NCI-H2196 (cell line): ENCODE measurements at regions not wholly inside any gene's neighbourhood (a gene's known extent, or its start where the extent isn't known, plus 50 kb on each side); places are given as distances from the start of the nearest gene placed in this dataset.

Experiments
- DNase-seq: peaks from one replicate; lab custom pipeline; 2025; ENCODE audit not compliant: unreplicated experiment; lab: John Stamatoyannopoulos, UW

GRCh38 chr6:169902070-169902469, 150.6 kb downstream of the ERMARD start:
- DNase-seq: no peak

GRCh38 chr6:169899481-169900145, 148.2 kb downstream of the ERMARD start:
- DNase-seq: no peak

GRCh38 chr6:169898788-169899480, 147.5 kb downstream of the ERMARD start:
- no peak for DNase-seq

DNA sequence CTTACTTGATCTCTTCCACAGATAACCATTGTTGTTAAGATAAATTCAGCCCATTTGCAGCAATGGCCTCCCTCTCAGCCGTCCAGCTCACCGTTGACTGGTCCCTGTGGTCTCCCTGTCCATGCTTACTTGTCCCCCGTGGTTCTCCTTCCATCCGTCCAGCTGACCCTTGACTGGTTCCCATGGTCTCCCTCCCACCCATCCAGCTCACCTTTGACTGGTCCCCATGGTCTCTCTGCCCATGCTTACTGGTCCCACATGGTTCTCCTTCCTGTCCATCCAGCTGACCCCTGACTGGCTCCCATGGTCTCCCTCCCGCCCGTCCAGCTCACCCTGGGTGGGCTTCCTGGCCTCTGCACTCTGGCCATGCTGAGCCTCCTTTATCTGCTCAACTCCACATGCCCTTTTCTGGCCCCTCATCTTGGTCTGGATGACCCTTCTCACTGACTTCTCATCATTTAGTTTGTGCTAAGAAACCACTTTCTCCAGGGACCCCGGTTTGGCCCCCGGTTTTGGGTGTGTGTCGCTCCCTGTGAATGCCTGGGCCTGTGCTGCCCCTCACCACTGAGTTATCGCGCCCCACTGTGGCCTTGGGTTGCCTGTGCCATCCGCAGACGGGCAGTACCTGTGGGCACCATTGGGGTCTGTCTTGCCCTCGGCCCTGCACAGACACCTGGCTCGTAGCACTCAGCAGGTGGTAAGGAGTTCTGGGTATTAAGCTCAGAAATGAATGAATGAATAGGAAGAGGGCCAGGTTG, 146.4 kb downstream of the ERMARD start:
- no peak for DNase-seq

DNA sequence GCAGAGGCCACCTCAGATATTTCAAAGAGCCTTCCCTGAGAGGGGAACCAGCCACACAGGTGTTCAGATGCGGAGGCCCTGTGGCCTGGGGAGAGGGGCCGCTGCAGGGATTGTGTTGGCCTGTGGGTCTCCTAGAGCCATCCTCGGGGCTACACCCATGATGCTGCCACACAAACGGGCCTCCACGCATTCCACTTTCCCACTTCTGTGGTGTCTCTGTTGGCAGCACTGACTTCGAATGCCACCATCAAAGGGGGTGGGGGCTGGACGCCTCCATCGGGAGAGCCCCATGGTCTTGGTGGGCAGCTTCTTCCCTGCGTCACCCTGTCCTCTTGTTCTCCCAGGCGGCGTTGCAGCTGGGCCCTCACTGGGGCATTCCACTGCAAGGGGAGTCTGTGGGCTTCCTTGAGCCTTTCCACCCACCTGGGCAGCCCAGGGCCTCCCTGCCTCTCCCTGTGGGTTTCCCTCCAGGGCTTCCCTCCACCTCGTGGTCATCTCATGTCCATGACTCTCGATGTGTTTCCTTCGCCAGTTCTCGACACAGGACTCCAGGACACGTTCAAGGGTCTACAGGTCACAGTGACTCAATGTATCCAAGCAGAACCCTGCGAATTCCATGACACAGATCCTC, 145.5 kb downstream of the ERMARD start:
- no peak for DNase-seq

GRCh38 chr6:169895926-169896761, 144.7 kb downstream of the ERMARD start:
- no peak for DNase-seq

GRCh38 chr6:169895000-169895759, 143.8 kb downstream of the ERMARD start:
- no peak for DNase-seq

DNA sequence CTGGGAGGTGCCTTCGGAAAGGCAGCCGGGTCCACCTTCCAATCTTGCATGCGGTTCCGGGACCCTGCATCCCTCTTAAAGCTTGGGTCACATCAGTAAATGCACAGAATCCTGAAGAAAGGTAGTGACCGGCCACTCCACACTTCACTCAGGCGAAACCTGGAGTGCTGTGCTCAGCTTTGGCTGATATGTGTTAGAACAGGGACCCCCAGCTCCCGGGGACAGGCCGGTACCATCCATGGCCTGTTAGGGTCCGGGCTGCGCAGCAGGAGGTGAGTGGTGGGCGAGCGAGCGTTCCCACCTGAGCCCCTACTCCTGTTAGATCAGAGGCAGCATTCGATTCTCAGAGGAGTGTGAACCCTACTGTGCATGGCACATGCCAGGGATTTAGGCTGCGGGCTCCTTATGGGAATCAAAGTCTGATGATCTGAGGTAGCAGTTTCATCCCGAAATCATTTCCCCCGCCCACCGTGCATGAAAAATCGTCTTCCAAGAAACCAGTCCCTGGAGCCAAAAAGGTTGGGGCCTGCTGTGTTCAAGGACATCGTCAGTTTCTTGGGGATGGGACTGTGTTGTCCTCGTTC, 143.0 kb downstream of the ERMARD start:
- DNase-seq: no peak

GRCh38 chr6:169893624-169894023, 142.2 kb downstream of the ERMARD start:
- no peak for DNase-seq

GRCh38 chr6:169891846-169892245, 140.4 kb downstream of the ERMARD start:
- no peak for DNase-seq

DNA sequence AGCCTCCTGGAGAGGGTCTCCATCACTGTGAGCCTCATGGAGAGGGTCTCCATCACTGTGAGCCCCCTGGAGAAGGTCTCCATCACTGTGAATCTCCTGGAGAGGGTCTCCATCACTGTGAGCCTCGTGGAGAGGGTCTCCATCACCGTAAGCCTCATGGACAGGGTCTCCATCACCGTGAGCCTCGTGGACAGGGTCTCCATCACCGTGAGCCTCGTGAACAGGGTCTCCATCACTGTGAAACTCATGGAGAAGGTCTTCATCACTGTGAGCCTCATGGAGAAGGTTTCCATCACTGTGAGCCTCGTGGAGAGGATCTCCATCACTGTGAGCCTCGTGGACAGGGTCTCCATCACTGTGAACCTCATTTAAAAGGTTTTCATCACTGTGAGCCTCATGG, 140.0 kb downstream of the ERMARD start:
- DNase-seq: no peak

GRCh38 chr6:169890901-169891300, 139.5 kb downstream of the ERMARD start:
- no peak for DNase-seq

GRCh38 chr6:169890049-169890448, 138.6 kb downstream of the ERMARD start:
- DNase-seq: no peak

- no peak for DNase-seq
These were observed 136.2 kb downstream of the ERMARD start for GRCh38 chr6:169887529-169888140.

- DNase-seq: no peak
These were observed 135.3 kb downstream of the ERMARD start for GRCh38 chr6:169886631-169887227.

GRCh38 chr6:169885831-169886230, 134.4 kb downstream of the ERMARD start:
- no peak for DNase-seq

DNA sequence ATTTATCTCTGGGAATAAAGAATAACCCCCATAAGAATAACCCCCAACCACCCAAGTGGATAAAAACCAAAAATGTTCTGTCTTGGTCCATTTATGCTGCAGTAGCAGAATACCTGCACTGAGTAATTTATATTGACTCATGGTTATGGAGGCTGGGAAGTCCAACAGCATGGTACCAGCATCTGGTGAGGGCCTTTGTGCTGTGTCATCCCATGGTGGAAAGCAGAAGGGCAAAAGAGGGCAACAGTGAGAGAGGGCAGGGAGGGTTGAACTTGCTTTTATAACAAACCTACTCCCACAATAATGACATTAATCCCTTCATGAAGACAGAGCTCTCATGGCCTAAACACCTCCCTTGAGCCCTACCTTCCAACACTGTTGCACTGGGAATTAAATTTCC, 133.7 kb downstream of the ERMARD start:
- DNase-seq: no peak

- DNase-seq: no peak
These were observed 132.7 kb downstream of the ERMARD start for GRCh38 chr6:169884158-169884557.

- DNase-seq: no peak
These were observed 131.9 kb downstream of the ERMARD start for GRCh38 chr6:169883316-169883715.
